ENCODE measurements at regions not wholly inside any gene's neighbourhood (a gene's known extent, or its start where the extent isn't known, plus 50 kb on each side); places are given as distances from the start of the nearest gene placed in this dataset.
"Not testable (repeated sequence)": the region's sequence is repeated elsewhere in the genome, so short reads cannot be mapped to it uniquely, and the experiment has no call there.

- no peak for DNase-seq
These were observed 1073.9 kb downstream of the GRM8 start for GRCh38 chr7:126178865-126179264.

- no peak for DNase-seq
These were observed 1075.0 kb downstream of the GRM8 start for GRCh38 chr7:126177782-126178181.

GRCh38 chr7:126166645-126167044 is 1086.1 kb downstream of the GRM8 start:
- DNase-seq = no peak

- DNase-seq = no peak
These were observed 1089.1 kb downstream of the GRM8 start for GRCh38 chr7:126163647-126164046.

- DNase-seq = no peak
These were observed 1095.3 kb downstream of the GRM8 start for GRCh38 chr7:126157391-126157790.

- DNase-seq = no peak
These were observed 1102.3 kb downstream of the GRM8 start for GRCh38 chr7:126150278-126150958.

- DNase-seq = no peak
These were observed 1111.8 kb downstream of the GRM8 start for GRCh38 chr7:126140858-126141466.

- DNase-seq = no peak
These were observed 1132.8 kb downstream of the GRM8 start for GRCh38 chr7:126119981-126120380.

GRCh38 chr7:126103582-126103981 is 1149.2 kb downstream of the GRM8 start:
- DNase-seq = no peak

- DNase-seq = no peak
These were observed 1153.4 kb upstream of the POT1 start for GRCh38 chr7:126083014-126083413.

- no peak for DNase-seq
These were observed 1150.0 kb upstream of the POT1 start for GRCh38 chr7:126079581-126079980.

GRCh38 chr7:126079151-126079550 is 1149.5 kb upstream of the POT1 start:
- no peak for DNase-seq

- DNase-seq = no peak
These were observed 1136.1 kb upstream of the POT1 start for GRCh38 chr7:126065766-126066165.

- DNase-seq = no peak
These were observed 1128.4 kb upstream of the POT1 start for GRCh38 chr7:126057979-126058378.

- not testable (repeated sequence) for DNase-seq
These were observed 1127.0 kb upstream of the POT1 start for GRCh38 chr7:126056613-126057012.

GRCh38 chr7:126052229-126052628 is 1122.6 kb upstream of the POT1 start:
- DNase-seq = no peak

GRCh38 chr7:126044662-126045061 is 1115.0 kb upstream of the POT1 start:
- no peak for DNase-seq

GRCh38 chr7:126041472-126041871 is 1111.8 kb upstream of the POT1 start:
- DNase-seq = no peak

GRCh38 chr7:126040114-126041045 is 1110.8 kb upstream of the POT1 start:
- no peak for DNase-seq

- no peak for DNase-seq
These were observed 1096.9 kb upstream of the POT1 start for GRCh38 chr7:126026421-126027088.

GRCh38 chr7:126022452-126022851 is 1092.8 kb upstream of the POT1 start:
- no peak for DNase-seq

- DNase-seq = no peak
These were observed 1087.1 kb upstream of the POT1 start for GRCh38 chr7:126016722-126017121.

Data from right lung (tissue), 2 donors.